ENCODE measurements at regions not wholly inside any gene's neighbourhood (a gene's known extent, or its start where the extent isn't known, plus 50 kb on each side); places are given as distances from the start of the nearest gene placed in this dataset.
"Not testable (repeated sequence)": the region's sequence is repeated elsewhere in the genome, so short reads cannot be mapped to it uniquely, and the experiment has no call there.

DNA sequence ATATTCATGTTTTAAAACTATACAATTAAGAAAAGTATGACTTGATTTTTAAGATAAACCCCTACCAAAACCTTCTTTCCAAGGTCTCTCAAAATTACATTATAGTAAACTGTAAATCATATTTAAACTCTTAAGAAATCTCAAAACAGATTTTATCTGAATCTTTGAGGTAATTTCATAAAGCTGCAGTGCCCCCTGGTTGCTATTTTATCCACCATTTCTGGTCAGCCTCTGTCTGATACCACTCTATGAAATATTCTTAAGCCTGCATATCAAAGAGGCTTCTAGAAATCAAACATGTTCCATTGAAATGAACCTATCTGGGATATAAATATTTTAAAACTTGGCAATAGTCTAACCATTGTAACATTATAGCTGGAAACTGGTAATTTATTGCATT is 317.3 kb downstream of the COL11A1 start:
- Histone ChIP-seq H3K27me3 (no peaks in the 10 kb centered on the region), H3K36me3 (replicated peaks in 1 of 2; ENCODE audit: insufficient read depth in 1 of 2, low read depth in 2 of 2) (no peaks in the 10 kb centered on the region), H3K27ac (no peak overlapping the region), H3K9me3 (no peaks in the 10 kb centered on the region), H3K4me1 (no peaks in the 10 kb centered on the region), H3K4me3 (no peak overlapping the region)
- DNase-seq (no peak), ATAC-seq (no peak)
- no peak for TF ChIP-seq POLR2A (IDR thresholded peaks at IDR 0.05)
- TF ChIP-seq, protein P1, sequence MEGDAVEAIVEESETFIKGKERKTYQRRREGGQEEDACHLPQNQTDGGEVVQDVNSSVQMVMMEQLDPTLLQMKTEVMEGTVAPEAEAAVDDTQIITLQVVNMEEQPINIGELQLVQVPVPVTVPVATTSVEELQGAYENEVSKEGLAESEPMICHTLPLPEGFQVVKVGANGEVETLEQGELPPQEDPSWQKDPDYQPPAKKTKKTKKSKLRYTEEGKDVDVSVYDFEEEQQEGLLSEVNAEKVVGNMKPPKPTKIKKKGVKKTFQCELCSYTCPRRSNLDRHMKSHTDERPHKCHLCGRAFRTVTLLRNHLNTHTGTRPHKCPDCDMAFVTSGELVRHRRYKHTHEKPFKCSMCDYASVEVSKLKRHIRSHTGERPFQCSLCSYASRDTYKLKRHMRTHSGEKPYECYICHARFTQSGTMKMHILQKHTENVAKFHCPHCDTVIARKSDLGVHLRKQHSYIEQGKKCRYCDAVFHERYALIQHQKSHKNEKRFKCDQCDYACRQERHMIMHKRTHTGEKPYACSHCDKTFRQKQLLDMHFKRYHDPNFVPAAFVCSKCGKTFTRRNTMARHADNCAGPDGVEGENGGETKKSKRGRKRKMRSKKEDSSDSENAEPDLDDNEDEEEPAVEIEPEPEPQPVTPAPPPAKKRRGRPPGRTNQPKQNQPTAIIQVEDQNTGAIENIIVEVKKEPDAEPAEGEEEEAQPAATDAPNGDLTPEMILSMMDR (IDR thresholded peaks at IDR 0.05) = no peak
- intact Hi-C loops (cut with DNase I) = no loop called here

DNA sequence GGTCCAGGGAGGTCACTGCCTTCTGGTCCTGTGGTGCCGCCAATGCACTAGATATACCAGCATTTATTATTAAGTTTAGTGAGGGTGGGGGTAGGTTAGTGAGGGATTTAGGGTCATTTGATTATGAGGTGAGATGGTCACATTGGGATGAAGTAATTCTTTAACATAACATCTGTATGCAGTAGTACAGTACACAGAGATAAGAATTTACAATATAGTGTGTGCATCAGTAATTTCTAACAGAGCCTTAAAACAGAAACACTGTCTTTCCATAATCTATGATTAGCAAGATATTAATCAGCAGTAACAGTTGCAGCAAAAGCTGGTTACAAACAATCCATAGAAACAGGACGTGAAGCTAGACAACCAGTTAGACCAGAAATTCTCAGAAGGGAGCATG is 318.4 kb downstream of the COL11A1 start:
- ATAC-seq; H3K4me3 ChIP-seq; H3K27me3 ChIP-seq; H3K27ac ChIP-seq; H3K4me1 ChIP-seq; DNase-seq; H3K36me3 ChIP-seq (replicated peaks in 1 of 2; ENCODE audit: insufficient read depth in 1 of 2, low read depth in 2 of 2); intact Hi-C loops (cut with DNase I); H3K9me3 ChIP-seq: not testable (repeated sequence)
- 46 to 56% methylated on average over 2 of the region's 2 CpGs for WGBS, 2 donors

DNA sequence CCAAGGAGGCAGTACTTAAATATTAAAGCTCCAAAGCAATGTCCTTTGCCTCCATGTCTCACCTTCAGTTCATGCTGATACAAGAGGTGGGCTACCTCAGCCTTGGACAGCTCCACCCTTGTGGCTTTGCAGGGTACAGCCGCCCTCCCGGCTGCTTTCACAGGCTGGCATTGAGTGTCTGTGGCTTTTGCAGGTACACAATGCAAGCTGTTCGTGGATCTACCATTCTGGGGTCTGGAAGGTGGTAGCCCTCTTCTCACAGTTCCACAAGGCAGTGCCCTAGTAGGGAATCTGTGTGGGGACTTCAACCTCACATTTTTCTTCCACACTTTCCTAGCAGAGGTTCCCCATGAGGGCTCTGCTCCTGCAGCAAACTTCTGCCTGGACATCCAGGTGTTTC is 324.8 kb downstream of the COL11A1 start:
- no peak overlapping the region for H3K4me3 ChIP-seq
- TF ChIP-seq, protein P1 (IDR thresholded peaks at IDR 0.05) = no peak
- TF ChIP-seq POLR2A (IDR thresholded peaks at IDR 0.05) = no peak
- no peaks in the 10 kb centered on the region for H3K4me1 ChIP-seq
- no peaks in the 10 kb centered on the region for H3K27me3 ChIP-seq
- ATAC-seq (no peak), DNase-seq (no peak)
- H3K36me3 ChIP-seq (replicated peaks in 1 of 2; ENCODE audit: insufficient read depth in 1 of 2, low read depth in 2 of 2) = no peaks in the 10 kb centered on the region
- WGBS, 2 donors = 16 to 46% methylated on average over 3 of the region's 3 CpGs
- H3K9me3 ChIP-seq = peaks cover 0 to 6% (median 0%) of the 10 kb centered on the region in 3 donors
- H3K27ac ChIP-seq = no peak overlapping the region
- intact Hi-C loops (cut with DNase I) = no loop called here

DNA sequence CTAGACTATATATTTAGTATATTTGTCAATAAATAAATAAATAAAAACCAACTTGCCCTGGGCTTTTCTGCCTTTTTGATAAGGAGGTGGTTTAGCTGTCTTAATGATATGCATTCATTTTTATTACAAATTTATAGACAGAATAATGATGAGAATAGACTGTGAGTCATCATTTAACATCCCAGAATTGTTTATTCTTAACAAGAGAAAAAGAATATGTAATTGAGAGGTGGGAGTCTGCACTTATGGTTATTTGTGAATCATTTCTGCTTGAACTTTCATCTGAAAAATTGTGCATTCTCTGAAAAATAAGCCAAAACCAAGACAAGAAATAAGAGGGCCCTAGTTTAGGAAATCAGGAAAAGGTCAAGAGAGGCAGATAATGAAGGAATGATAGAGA is 326.2 kb downstream of the COL11A1 start:
- no peak overlapping the region for H3K27ac ChIP-seq
- no peak for TF ChIP-seq POLR2A (IDR thresholded peaks at IDR 0.05)
- TF ChIP-seq, protein P1 (IDR thresholded peaks at IDR 0.05) = no peak
- ATAC-seq (no peak), DNase-seq (no peak)
- H3K9me3 ChIP-seq = peaks cover 0 to 6% (median 0%) of the 10 kb centered on the region in 3 donors
- no peaks in the 10 kb centered on the region for H3K27me3 ChIP-seq
- no peaks in the 10 kb centered on the region for H3K4me1 ChIP-seq
- no peaks in the 10 kb centered on the region for H3K36me3 ChIP-seq (replicated peaks in 1 of 2; ENCODE audit: insufficient read depth in 1 of 2, low read depth in 2 of 2)
- intact Hi-C loops (cut with DNase I) = no loop called here
- no peak overlapping the region for H3K4me3 ChIP-seq

DNA sequence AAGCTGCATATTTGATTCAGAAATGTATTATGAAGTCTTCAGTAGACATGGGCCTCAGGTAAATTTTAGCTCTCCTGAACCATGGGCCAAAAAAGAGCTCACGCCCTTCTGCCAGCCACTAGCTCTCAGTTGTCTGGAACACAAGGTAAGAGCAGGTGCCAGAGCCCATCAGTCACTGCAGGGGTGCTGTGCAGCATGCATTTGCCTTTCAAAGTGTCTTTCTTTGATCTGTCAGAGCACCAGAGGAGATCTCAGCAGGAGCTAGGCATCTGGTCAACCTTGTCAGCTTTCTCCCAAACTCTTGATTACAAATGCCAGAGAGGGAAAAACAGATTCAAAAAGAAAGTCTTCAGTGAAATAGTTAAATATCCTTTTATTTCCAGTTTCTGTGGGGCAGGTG is 332.3 kb downstream of the COL11A1 start:
- Histone ChIP-seq H3K27me3 (no peaks in the 10 kb centered on the region), H3K9me3 (no peaks in the 10 kb centered on the region), H3K27ac (no peak overlapping the region), H3K36me3 (replicated peaks in 1 of 2; ENCODE audit: insufficient read depth in 1 of 2, low read depth in 2 of 2) (no peaks in the 10 kb centered on the region), H3K4me3 (no peak overlapping the region), H3K4me1 (no peaks in the 10 kb centered on the region)
- DNase-seq = no peak
- WGBS, 2 donors = 29 to 53% methylated on average over 1 of the region's 1 CpG
- ATAC-seq = no peak
- intact Hi-C loops (cut with DNase I) = no loop called here
- TF ChIP-seq, protein P1 (IDR thresholded peaks at IDR 0.05) = no peak
- TF ChIP-seq POLR2A (IDR thresholded peaks at IDR 0.05) = no peak

Data from body of pancreas (tissue), 4 donors.